ENCODE measurements at regions not wholly inside any gene's neighbourhood (a gene's known extent, or its start where the extent isn't known, plus 50 kb on each side); places are given as distances from the start of the nearest gene placed in this dataset.

- no peak for DNase-seq
Observed at GRCh38 chr2:199627417-199627816, 169.7 kb upstream of the SATB2 start.

GRCh38 chr2:199624958-199625357 lies 167.2 kb upstream of the SATB2 start:
- no peak for DNase-seq

- DNase-seq: no peak
Observed at GRCh38 chr2:199612509-199613130, 154.9 kb upstream of the SATB2 start.

GRCh38 chr2:199607914-199608313 lies 150.2 kb upstream of the SATB2 start:
- DNase-seq: no peak

GRCh38 chr2:199606193-199606780 lies 148.5 kb upstream of the SATB2 start:
- DNase-seq: no peak

- DNase-seq: no peak
Observed at GRCh38 chr2:199603721-199604291, 146.1 kb upstream of the SATB2 start.

GRCh38 chr2:199602896-199603717 lies 145.4 kb upstream of the SATB2 start:
- peak; percentile 34 to 50 for DNase-seq

GRCh38 chr2:199602271-199602895 lies 144.6 kb upstream of the SATB2 start:
- DNase-seq: peak in 1 of 2 donors; percentile 20

- DNase-seq: no peak
Observed at GRCh38 chr2:199596549-199596948, 138.8 kb upstream of the SATB2 start.

- no peak for DNase-seq
Observed at GRCh38 chr2:199594443-199594842, 136.7 kb upstream of the SATB2 start.

- DNase-seq: no peak
Observed at GRCh38 chr2:199591826-199592225, 134.1 kb upstream of the SATB2 start.

GRCh38 chr2:199590321-199591203 lies 132.8 kb upstream of the SATB2 start:
- DNase-seq: no peak

- DNase-seq: no peak
Observed at GRCh38 chr2:199589306-199589705, 131.6 kb upstream of the SATB2 start.

- no peak for DNase-seq
Observed at GRCh38 chr2:199588054-199588453, 130.3 kb upstream of the SATB2 start.

GRCh38 chr2:199586646-199587045 lies 128.9 kb upstream of the SATB2 start:
- no peak for DNase-seq

GRCh38 chr2:199583676-199584075 lies 125.9 kb upstream of the SATB2 start:
- no peak for DNase-seq

GRCh38 chr2:199581935-199582360 lies 124.2 kb upstream of the SATB2 start:
- no peak for DNase-seq

- DNase-seq: no peak
Observed at GRCh38 chr2:199581408-199581807, 123.7 kb upstream of the SATB2 start.

GRCh38 chr2:199575416-199575815 lies 117.7 kb upstream of the SATB2 start:
- no peak for DNase-seq

GRCh38 chr2:199572571-199572970 lies 114.8 kb upstream of the SATB2 start:
- no peak for DNase-seq

- DNase-seq: no peak
Observed at GRCh38 chr2:199570934-199571333, 113.2 kb upstream of the SATB2 start.

GRCh38 chr2:199569336-199569735 lies 111.6 kb upstream of the SATB2 start:
- no peak for DNase-seq
